ENCODE measurements at regions not wholly inside any gene's neighbourhood (a gene's known extent, or its start where the extent isn't known, plus 50 kb on each side); places are given as distances from the start of the nearest gene placed in this dataset.
"Not testable (repeated sequence)": the region's sequence is repeated elsewhere in the genome, so short reads cannot be mapped to it uniquely, and the experiment has no call there.

GRCh38 chr7:131656980-131657723, 100.7 kb upstream of the PODXL start:
- no peak for DNase-seq

DNA sequence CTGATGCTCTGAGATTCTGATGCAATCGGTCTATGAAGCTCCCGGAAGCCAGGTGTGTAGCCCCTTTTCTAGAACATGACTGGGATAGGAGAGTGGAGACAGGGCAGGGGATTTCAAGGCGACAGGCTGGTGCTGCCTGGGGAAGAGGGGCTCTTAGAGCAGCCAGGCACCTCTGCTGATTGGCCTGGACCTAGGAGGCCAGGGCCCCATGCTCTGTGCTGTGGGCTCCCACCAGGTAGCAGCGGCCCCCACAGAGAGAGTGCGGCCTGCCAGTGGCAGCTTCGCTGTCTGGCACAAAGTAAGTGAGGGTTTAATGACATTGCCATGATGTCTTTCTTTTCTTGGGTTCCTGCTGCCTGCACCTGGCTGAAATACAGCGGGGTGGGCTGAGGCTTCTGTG, 99.4 kb upstream of the PODXL start:
- DNase-seq, result no peak

DNA sequence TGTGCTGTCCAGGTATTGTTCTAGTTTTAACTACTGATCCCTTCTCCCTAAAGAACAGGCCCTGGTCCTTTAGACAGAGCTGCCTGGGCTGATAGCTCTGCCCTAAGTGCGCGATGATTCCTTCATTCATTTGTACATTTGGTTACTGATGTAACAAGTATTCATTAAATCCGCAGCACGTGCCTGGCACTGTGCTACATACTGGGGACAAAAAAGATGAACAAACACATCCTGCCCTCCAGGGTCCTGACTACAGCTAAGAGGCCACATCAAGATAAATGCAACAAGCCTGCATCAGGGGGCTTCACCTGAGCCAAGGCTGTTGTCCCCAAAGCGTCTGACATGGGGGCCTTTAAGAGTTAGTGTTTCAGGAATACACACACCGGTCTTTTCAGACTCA, 99.0 kb upstream of the PODXL start:
- no peak for DNase-seq

DNA sequence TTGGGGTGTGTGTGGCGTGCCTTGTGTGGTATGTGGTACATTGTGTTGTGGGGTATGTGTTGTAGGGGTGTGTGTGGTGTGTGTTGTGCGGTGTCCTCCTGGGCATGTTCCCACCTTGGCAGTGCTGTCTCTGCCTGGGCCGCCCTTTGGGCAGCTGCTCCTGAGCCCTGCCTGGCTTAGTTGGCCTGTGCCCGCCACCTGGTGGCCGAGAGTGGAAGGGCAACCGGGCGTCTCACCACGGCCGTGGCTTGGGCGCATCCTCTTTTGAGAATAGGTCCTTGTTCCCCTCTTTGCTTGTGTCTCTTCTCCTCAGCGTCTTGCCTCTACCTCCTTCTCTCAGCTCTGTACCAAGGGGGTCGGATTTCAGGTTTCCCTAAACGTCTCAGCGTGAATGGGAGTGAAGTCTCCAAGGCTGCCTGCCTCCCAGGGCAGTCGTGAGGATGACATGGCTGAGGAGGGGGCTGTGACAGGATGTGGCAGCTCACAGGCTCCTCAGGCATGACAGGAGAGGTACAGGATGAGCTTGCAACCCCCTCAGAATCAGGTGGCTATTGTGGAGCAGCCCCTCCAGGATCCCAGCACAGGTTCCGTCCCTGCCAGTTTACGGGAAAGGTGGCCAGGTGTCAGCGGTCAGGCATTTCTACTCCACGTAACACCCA, 98.4 kb upstream of the PODXL start:
- DNase-seq, result peak; percentile 84

- no peak for DNase-seq
Observed at GRCh38 chr7:131654249-131654558, 97.8 kb upstream of the PODXL start.

DNA sequence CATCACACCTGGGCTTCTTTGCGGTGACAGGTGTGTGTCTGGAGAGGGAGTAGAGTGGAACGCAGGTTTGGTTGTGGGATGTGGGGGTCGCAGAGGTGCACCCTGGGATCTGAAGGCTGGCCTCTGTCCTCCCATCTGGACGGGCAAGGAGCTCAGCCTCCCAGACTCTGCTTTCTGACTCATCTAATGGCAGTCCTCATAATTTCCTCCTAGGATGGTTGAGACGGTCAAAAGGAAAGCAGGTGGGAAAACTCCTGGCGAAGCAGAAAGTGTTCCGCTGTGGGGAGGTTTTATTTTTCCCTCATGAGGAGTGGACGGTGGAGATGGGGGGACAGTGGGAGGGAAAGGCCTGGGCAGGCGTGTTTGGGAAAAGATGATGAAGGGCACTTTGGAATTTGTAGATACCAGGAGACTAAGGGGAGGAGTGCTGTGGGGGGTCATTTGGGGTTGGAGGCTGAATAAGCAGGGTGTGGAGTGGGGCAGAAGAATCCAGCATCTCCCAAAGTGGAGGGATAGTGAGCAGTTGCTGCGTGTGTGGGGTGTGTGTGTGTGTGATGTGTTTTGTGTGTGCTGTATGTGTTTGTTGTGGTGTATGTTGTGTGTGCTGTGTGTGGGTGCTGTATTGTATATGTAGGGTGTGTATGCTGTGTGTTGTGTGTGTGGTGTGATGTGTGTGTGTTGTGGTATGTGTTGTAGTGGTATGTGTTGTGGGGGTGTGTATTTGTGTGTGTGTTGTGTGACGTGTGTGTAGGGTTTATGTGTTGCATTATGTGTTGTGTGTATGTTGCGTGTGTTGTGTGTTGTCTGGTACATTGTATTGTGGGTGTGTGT, 97.2 kb upstream of the PODXL start:
- no peak for DNase-seq

DNA sequence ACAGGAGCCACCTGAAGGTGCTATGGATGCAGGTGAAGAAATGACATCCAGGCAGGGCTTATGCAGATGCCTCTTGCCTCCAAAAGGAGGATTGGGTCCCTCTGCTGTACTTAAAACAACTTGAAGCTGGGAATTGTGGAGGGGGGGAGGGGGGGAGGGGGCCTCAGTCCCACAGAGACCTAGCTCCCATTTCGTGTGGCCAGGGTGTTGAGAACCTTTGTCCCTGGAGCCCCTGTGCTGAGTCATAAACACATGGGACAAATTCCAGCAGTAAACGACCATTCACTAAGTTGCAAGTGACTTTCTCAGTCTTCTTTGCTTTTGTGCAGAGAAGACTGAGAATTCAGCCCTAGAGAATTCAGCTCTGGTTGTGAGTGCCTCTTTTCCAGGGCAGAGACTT, 96.5 kb upstream of the PODXL start:
- DNase-seq, result no peak

DNA sequence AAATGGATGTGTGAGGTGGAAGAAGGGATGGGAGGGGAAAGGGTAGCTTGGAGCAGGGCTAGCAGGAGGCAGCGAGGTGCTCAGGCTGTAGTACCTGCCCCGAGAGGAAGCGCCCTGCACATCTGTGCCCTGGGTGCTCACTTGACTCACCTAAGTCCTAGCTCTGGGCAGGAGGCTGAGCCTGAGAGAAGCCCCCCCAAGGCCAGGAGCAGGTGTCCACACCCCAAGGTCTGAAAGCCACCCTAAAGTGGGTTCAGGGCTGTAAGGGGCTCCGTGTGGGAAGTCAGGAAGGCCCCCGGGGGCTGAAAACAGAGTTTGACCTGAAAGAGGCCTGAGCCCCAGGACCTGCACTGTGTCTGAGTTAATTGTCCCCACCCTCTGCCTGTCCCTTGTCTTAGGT, 95.8 kb upstream of the PODXL start:
- no peak for DNase-seq

- DNase-seq, result no peak
Observed at GRCh38 chr7:131649879-131650278, 93.5 kb upstream of the PODXL start.

DNA sequence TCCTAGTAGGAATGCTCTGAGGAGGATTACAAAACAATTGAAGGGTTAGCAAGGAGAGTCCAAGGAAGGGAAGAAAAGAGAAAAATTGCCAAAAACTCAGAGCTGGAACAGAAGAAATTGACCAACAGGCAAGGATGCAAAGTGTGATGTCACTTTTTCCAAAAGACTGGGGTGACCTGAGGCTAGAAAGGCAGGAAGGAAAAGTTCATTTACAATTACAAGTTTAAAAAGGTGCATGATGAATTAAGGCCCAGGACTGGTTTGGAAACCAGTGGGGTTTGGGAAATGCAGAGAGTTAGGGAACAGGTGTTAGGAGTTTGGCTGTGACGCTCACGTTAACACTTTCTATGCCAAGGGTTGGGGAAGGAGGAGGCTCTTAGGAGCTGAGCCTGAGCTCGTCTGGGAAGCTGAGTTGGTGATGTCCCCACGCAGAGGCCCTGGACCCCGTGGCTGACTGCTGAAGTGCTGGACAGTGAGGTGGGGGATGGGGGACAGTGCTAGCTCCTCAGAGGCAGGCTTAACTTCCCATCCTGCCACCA, 92.6 kb upstream of the PODXL start:
- no peak for DNase-seq

DNA sequence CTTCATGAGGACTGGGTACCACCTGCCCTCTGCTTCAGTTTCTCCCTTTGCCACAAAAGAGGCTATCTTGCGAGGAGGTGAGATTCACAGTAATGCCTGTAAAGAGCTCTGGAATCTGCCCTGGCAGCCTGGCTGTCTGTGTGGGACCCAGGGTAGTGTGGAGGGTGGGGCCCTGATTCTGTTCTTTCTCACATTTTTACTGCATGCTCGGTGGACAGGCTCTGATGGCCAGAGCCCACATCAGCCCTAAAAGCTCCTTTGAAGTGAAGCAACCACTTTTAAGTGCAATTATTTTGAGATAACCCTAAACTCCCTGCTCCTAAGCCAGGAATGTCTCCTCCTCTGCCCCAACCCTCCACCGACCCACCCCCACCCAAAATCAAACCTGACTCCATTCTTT, 92.1 kb upstream of the PODXL start:
- DNase-seq, result no peak

GRCh38 chr7:131646203-131646602, 89.8 kb upstream of the PODXL start:
- no peak for DNase-seq

DNA sequence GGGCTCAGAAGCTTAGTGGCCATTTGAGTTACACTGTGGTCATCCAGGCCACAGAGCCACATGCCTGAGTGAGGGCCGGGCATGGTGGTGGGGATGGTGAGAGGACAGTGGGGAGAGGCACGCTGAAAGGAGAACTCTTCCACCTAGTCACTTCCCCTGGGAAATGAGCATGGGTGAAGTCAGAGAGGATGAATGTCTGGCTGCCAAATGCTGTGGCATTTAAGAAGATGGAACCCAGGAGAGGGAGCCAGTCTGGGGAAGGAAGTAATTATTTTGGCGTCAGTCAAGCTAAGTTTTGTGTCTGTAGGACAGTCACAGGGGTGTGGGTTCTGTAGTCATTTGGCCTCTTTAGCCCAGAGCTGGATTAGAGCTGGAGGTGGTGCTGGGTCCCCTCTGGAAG, 86.0 kb upstream of the PODXL start:
- DNase-seq, result no peak

- no peak for DNase-seq
Observed at GRCh38 chr7:131640686-131641085, 84.3 kb upstream of the PODXL start.

DNA sequence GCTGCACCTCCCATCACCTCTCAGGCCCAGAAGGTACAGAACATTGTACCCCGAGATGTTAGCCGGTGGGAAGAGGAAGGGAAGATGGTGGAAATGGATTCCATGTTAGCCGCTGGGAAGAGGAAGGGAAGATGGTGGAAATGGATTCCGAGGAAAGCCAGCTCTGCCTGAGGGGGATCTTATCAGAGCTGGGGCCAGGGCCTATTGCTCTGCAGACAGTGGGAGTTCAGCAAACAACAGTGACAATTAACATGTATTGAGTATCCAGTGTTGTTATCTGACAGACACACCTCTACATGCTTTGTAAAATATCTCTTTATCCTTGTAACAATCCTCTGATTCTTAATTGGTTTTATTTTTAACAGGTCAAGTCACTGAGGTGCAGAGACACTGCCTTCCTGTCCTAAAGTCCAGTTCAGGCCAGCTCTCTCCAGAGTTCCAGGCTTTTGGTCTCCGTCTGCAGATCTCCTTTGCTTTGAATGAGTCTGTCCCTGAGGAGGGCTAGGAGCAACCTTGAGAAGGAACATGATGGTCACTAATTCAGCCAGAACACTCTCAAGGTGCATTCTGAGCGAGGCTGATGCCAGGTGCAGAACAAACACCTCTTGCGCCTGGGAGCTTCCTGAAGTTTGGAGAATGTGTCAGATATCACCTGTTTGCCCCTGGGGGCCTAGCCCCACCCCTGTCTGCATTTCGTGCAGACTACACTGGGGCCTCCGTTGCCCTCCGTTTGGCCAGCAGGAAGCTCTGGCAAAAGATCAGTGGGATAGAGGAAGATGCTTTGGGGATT, 82.4 kb upstream of the PODXL start:
- DNase-seq, result no peak

DNA sequence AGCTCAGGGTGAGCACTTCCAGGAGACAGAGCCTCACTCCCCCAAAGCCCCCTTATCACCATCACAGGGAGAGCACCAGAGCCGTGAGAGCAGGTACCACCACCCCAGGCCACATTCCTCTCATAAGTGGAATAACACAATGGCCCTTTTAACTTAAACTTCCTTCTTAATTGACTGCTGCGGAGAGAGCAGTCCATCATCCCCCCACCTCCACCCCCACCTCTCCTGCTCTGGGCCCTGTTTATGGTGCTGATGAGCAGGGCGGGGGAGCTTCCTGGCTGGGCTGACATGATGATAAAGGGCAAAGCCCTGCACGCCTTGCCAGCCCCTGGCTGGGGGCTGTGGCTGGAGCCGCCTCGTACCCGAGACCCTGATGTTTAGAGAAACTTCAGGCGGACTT, 81.4 kb upstream of the PODXL start:
- DNase-seq, result no peak

- DNase-seq, result no peak
Observed at GRCh38 chr7:131636092-131636491, 79.7 kb upstream of the PODXL start.

DNA sequence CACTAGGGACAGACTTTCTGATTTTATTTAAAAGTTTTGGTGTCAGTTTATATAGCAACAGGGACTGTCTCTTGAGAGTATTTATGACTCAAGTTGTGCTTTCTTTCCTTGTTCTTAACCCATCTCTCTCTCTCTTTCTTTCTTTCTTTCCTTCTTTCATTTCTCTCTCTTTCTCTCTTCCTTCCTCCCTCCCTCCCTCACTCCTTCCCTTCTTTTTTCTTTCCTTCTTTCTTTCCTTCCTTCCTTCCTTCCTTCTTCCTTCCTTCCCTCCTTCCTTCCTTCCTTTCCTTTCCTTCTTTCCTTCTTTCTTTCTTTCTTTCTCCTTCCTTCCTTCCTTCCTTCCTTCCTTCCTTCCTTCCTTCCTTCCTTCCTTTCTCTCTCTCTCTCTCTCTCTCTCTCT, 77.8 kb upstream of the PODXL start:
- DNase-seq, result not testable (repeated sequence)

DNA sequence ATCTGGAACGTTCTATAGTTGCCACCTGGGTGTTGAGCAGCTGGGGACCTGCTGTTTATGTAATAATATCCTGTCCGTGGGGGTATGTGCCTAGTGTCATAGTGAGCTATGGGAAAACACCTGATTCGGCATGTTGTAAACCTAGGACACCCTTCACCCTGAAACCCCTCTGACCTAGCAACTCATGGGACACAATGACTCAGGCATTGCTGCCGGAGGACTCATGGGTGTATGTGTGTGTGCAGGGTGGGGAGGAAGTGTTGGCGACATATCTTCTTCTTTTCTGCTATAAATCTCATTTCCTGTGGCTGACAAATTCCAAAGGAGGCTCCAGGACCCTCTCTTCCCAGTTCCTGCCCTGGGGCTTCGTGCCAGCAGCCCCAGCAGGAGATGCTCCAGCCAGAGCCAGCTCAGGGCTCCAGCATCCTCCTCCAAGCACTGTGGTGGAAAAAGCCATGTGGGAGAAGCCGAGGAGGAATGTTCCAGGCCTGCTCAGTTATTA, 77.0 kb upstream of the PODXL start:
- DNase-seq, result no peak

DNA sequence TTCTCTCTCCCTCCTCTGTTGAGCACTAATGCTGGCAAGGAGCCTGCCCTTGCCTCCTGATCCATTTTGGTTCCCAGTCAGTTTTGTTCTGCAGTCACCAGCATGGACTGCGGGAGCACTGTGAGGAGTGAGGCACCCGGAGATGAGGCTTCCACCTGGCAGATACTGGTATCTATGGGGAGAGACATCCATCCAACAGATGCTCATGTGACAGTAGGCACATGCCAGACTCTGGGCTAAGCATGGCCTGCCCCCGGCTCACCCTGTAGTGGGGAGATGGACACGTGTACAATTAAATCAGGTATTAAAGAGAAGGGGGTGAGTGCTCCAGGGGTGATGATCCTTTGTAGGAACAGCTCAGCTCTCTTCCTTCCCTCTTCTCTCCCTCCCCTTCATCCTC, 74.0 kb upstream of the PODXL start:
- DNase-seq, result no peak

- no peak for DNase-seq
Observed at GRCh38 chr7:131629217-131629882, 72.9 kb upstream of the PODXL start.

- no peak for DNase-seq
Observed at GRCh38 chr7:131628634-131629033, 72.2 kb upstream of the PODXL start.

All from activated CD8-positive, alpha-beta memory T cell treated with anti-CD3 and anti-CD28 coated beads, Interleukin-2, amount 50 U/mL, for 4 hours (primary cell).